IMR-90 (cell line): ENCODE measurements at regions not wholly inside any gene's neighbourhood (a gene's known extent, or its start where the extent isn't known, plus 50 kb on each side); places are given as distances from the start of the nearest gene placed in this dataset.

Experiments
- ATAC-seq: fragments of 200-7000 bp; cut with Tn5 transposase; 2 replicates; pipeline ENCODE4 v1.9.1; 2020; ENCODE audit warnings: low read depth, mild to moderate bottlenecking, moderate library complexity
- BruUV-seq: library from RNA; stranded (reverse); fragments of 400-500 nt; replicated peaks from 2 replicates; lab custom pipeline; 2021; lab: Mats Ljungman, UMichigan
- CTCF ChIA-PET: fragments of 300-600 bp; formaldehyde crosslinking; extraction: SDS; loops from one replicate; lab custom pipeline; 2021; ENCODE audit warnings: antibody characterized with exemption; lab: Yijun Ruan, JAX
- POLR2A ChIA-PET: fragments of 300-600 bp; sonication (Branson Sonifier 250); formaldehyde crosslinking; loops from one replicate; lab custom pipeline; 2022; ENCODE audit warnings: antibody characterized with exemption; ENCODE audit not compliant: unreplicated experiment; lab: Charles Lee
- DNase-seq: peaks from one replicate; pipeline ENCODE4 v3.0.0; 2013
- H2AFZ ChIP-seq: replicated peaks from 2 replicates; pipeline ENCODE3; 2013; ENCODE audit warnings: low read length, mild to moderate bottlenecking; ENCODE audit not compliant: poor library complexity
- H2AK5ac ChIP-seq: 2 replicates; pipeline ENCODE4 v1.6.1; 2013; ENCODE audit warnings: low read depth, low read length, inconsistent platforms
- H2AK9ac ChIP-seq: replicated peaks from 2 replicates; pipeline ENCODE3; 2013; ENCODE audit warnings: mild to moderate bottlenecking, low read depth, low read length, moderate library complexity; ENCODE audit not compliant: poor library complexity
- H2BK120ac ChIP-seq: 2 replicates; pipeline ENCODE4 v1.6.1; 2013; ENCODE audit warnings: low read depth, low read length, inconsistent platforms
- H2BK15ac ChIP-seq: 3 replicates; pipeline ENCODE4 v1.6.1; 2013; ENCODE audit warnings: low read depth, low read length, inconsistent platforms
- H2BK20ac ChIP-seq: 2 replicates; pipeline ENCODE4 v1.6.1; 2013; ENCODE audit warnings: low read depth, mild to moderate bottlenecking, inconsistent platforms, low read length, moderate library complexity
- H2BK5ac ChIP-seq: 2 replicates; pipeline ENCODE4 v1.6.1; 2013; ENCODE audit warnings: mild to moderate bottlenecking, low read depth, low read length, inconsistent platforms; ENCODE audit not compliant: poor library complexity, severe bottlenecking
- H3K14ac ChIP-seq: replicated peaks from 2 replicates; pipeline ENCODE4 v1.6.1; 2013; ENCODE audit warnings: low read depth, low read length, inconsistent platforms
- H3K18ac ChIP-seq: 2 replicates; pipeline ENCODE4 v1.6.1; 2013; ENCODE audit warnings: low read depth, low read length, control low read depth
- H3K23ac ChIP-seq: 2 replicates; pipeline ENCODE4 v1.6.1; 2013; ENCODE audit warnings: low read depth, low read length, inconsistent platforms
- H3K27ac ChIP-seq: 2 replicates; pipeline ENCODE4 v1.5.1; 2013; ENCODE audit warnings: mild to moderate bottlenecking, control low read depth, low read length; ENCODE audit not compliant: insufficient read depth
- H3K27me3 ChIP-seq: 2 replicates; pipeline ENCODE4 v1.6.1; 2013; ENCODE audit warnings: low read length; ENCODE audit not compliant: control insufficient read depth, insufficient read depth
- H3K36me3 ChIP-seq: 2 replicates; pipeline ENCODE4 v1.6.1; 2013; ENCODE audit warnings: low read length, mixed read lengths; ENCODE audit not compliant: control insufficient read depth, insufficient read depth
- H3K4ac ChIP-seq: 2 replicates; pipeline ENCODE4 v1.6.1; 2013; ENCODE audit warnings: low read depth, low read length, inconsistent platforms
- H3K4me1 ChIP-seq: 2 replicates; pipeline ENCODE4 v1.6.1; 2013; ENCODE audit warnings: low read length, mixed read lengths; ENCODE audit not compliant: control insufficient read depth, insufficient read depth
- H3K4me2 ChIP-seq: 2 replicates; pipeline ENCODE4 v1.6.1; 2013; ENCODE audit warnings: low read depth, mild to moderate bottlenecking, control low read depth, low read length, moderate library complexity
- H3K4me3 ChIP-seq: 2 replicates; pipeline ENCODE4 v1.5.1; 2013; ENCODE audit warnings: low read depth, mild to moderate bottlenecking, control low read depth, low read length, moderate library complexity; ENCODE audit not compliant: insufficient read depth
- H3K56ac ChIP-seq: 2 replicates; pipeline ENCODE4 v1.6.1; 2013; ENCODE audit warnings: low read length, inconsistent platforms; ENCODE audit not compliant: insufficient read depth; ENCODE audit errors: extremely low read depth
- H3K79me1 ChIP-seq, 2 experiments: 2 replicates each; pipeline ENCODE4 v1.6.1; 2013; ENCODE audit warnings: low read length in 2 of 2, inconsistent platforms in 1 of 2, low read depth in 1 of 2
- H3K9ac ChIP-seq: 2 replicates; pipeline ENCODE4 v1.6.1; 2013; ENCODE audit warnings: low read depth, low read length, control low read depth
- H3K9me1 ChIP-seq: 2 replicates; pipeline ENCODE4 v1.6.1; 2013; ENCODE audit warnings: low read length, inconsistent platforms; ENCODE audit not compliant: insufficient read depth
- H3K9me3 ChIP-seq: 2 replicates; pipeline ENCODE4 v1.6.1; 2013; ENCODE audit warnings: low read length; ENCODE audit not compliant: control insufficient read depth, insufficient read depth
- H4K20me1 ChIP-seq: 2 replicates; pipeline ENCODE4 v1.6.1; 2013; ENCODE audit warnings: low read length, inconsistent platforms; ENCODE audit not compliant: insufficient read depth
- H4K5ac ChIP-seq: 2 replicates; pipeline ENCODE4 v1.6.1; 2013; ENCODE audit warnings: mild to moderate bottlenecking, low read depth, low read length, control low read depth
- H4K8ac ChIP-seq, 2 experiments: 2 replicates each; pipeline ENCODE4 v1.6.1; 2013; ENCODE audit warnings: low read depth in 2 of 2, low read length in 2 of 2, control low read depth in 1 of 2, inconsistent platforms in 1 of 2
- H4K91ac ChIP-seq: 2 replicates; pipeline ENCODE4 v1.6.1; 2013; ENCODE audit warnings: low read depth, low read length, inconsistent platforms; ENCODE audit not compliant: insufficient read depth
- BHLHE40 ChIP-seq: fragments of 150-350 bp; IDR thresholded peaks from 2 replicates; pipeline ENCODE4 v1.6.1; 2016; ENCODE audit warnings: mild to moderate bottlenecking, low read depth, low read length
- CEBPB ChIP-seq: IDR thresholded peaks from 2 replicates; pipeline ENCODE4 v1.6.1; 2012; ENCODE audit warnings: low read depth, low read length, improper control_type of control experiment
- FOS ChIP-seq: fragments of 150-350 bp; IDR thresholded peaks from 2 replicates; pipeline ENCODE4 v1.6.1; 2016; ENCODE audit warnings: low read depth, low read length
- MAFK ChIP-seq: IDR thresholded peaks from 2 replicates; pipeline ENCODE4 v1.6.1; 2012; ENCODE audit warnings: low read depth, low read length, improper control_type of control experiment
- MAZ ChIP-seq: IDR thresholded peaks from 2 replicates; pipeline ENCODE4 v1.6.1; 2012; ENCODE audit warnings: low read depth, mild to moderate bottlenecking, low read length, improper control_type of control experiment, moderate library complexity, borderline replicate concordance
- MXI1 ChIP-seq: IDR thresholded peaks from 2 replicates; pipeline ENCODE4 v1.6.1; 2012; ENCODE audit warnings: low read depth, mild to moderate bottlenecking, low read length, moderate library complexity, borderline replicate concordance
- NFE2L2 ChIP-seq: fragments of 150-350 bp; IDR thresholded peaks from 2 replicates; pipeline ENCODE4 v1.6.1; 2016; ENCODE audit warnings: low read depth, mild to moderate bottlenecking, low read length
- POLR2A ChIP-seq: IDR thresholded peaks from 2 replicates; pipeline ENCODE4 v1.6.1; 2012; ENCODE audit warnings: mild to moderate bottlenecking, low read depth, low read length
- RAD21 ChIP-seq: IDR thresholded peaks from 2 replicates; pipeline ENCODE4 v1.6.1; 2012; ENCODE audit warnings: low read length, improper control_type of control experiment
- RCOR1 ChIP-seq: IDR thresholded peaks from 2 replicates; pipeline ENCODE4 v1.6.1; 2012; ENCODE audit warnings: mild to moderate bottlenecking, low read length, improper control_type of control experiment; ENCODE audit not compliant: insufficient replicate concordance
- RFX5 ChIP-seq: IDR thresholded peaks from 2 replicates; pipeline ENCODE4 v1.8.0; 2012; ENCODE audit warnings: low read depth, mild to moderate bottlenecking, low read length, moderate library complexity
- SMC3 ChIP-seq: fragments of 150-350 bp; IDR thresholded peaks from 2 replicates; pipeline ENCODE4 v1.6.1; 2016; ENCODE audit warnings: low read depth, mild to moderate bottlenecking, antibody characterized with exemption, low read length, moderate library complexity
- WGBS, 2 experiments: methylation state at CpG; one replicate each; pipeline versions ENCODE4 v1.1.5 to v1.1.7; 2013; ENCODE audit warnings: missing lambda C conversion rate in 2 of 2; ENCODE audit not compliant: insufficient read length in 1 of 2; ENCODE audit errors: extremely low coverage in 2 of 2; 5-methylcytosine and 5-hydroxymethylcytosine counted together
- dilution Hi-C: fragments of 300-500 bp; cut with HindIII; formaldehyde crosslinking; loops from one replicate; pipeline ENCODE4 v1.14.3; 2018; ENCODE audit warnings: low sequenced_read_pairs; ENCODE audit not compliant: unreplicated experiment
- in situ Hi-C: fragments of 300-500 bp; cut with MboI; formaldehyde crosslinking; loops from 3 replicates; pipeline ENCODE4 v1.14.3; 2019; ENCODE audit warnings: low sequenced_read_pairs, inconsistent platforms, mixed read lengths
- intact Hi-C: fragments of 100-400 bp; cut with micrococcal nuclease; formaldehyde crosslinking; loops from 2 replicates; pipeline ENCODE4 v1.10.0; 2022
- TF ChIP-seq, protein P1 (sequence below): fragments of 150-350 bp; IDR thresholded peaks from 2 replicates; pipeline ENCODE4 v1.6.1; 2017; ENCODE audit warnings: mild to moderate bottlenecking, antibody characterized with exemption, low read length, low read depth
- TF ChIP-seq, protein P2 (sequence below): conservative IDR thresholded peaks from 2 replicates; pipeline ENCODE4 v1.5.1; 2012; ENCODE audit warnings: mild to moderate bottlenecking, low read depth, low read length, improper control_type of control experiment

DNA sequence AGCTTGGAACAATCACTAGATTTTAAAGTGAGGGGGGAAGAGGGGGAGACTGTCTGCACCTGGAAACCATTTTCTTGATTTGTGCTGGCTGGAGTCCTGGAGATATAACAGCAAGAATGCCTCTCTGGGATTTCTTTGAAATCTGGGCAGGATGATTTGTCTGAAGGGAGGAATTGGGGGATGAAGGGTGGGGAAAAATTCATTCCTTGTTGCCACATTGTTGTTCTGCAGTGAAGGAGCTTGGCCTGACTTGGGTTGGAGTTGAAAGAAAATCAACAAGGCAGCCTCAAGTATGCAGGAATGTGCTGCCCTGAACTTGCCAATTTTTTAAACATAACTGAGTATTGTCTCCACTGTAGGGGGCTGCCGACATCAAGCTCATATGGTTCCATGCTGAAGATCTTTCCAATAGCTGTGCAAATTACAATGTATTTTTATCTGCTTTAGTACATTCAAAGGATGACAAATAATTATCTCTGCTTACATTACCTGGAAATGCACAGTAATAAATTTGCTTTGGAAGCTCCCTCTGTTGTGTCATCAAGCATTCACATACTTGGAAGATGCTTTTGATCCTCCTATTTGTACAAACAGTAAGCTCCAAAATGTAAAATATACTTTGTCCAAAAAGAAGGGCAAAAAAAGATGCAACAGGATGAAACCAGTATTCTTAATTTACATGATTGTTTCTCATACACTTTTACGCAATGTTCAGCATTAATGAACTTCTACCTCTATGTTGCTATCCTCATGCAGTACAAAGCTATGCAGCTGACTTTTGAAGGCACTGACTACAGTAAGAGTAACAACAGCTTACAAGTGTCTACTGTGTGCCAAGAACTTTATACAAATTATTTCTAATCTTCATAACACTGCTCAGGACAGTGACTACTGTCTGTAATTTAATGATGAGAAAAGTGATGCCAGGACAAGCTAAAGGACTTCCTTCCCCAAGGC lies 627.9 kb upstream of the KLF12 start:
- no peak overlapping the region for H4K8ac ChIP-seq
- H3K14ac ChIP-seq = no peak overlapping the region
- dilution Hi-C loops = no loop called here
- ATAC-seq (peak; percentile 68), DNase-seq (no peak)
- no peak overlapping the region for H3K4ac ChIP-seq
- H2BK20ac ChIP-seq = no peak overlapping the region
- ChIA-PET CTCF (interaction anchor here (1.6 kb wide), 1 partner anchor 13 kb away, joined by 4 read pairs; no protein-coding TSS in a partner anchor), POLR2A (interaction anchor here (0.6 kb wide), 1 partner anchor 219 kb away, joined by 6 read pairs; no protein-coding TSS in a partner anchor)
- no peak overlapping the region for H2BK15ac ChIP-seq
- whole genome bisulfite sequencing, 2 experiments = 70% methylated on average over 2 of the region's 2 CpGs; no CpG with 5 or more reads in 1 of the 2 experiments
- no peak overlapping the region for H4K5ac ChIP-seq
- H4K20me1 ChIP-seq = no peaks in the 10 kb centered on the region
- H3K27ac ChIP-seq = no peak overlapping the region
- H3K4me1 ChIP-seq = no peaks in the 10 kb centered on the region
- no peak overlapping the region for H3K56ac ChIP-seq
- H2AFZ ChIP-seq = no peak overlapping the region
- H3K23ac ChIP-seq = no peak overlapping the region
- H3K18ac ChIP-seq = no peak overlapping the region
- TF ChIP-seq NFE2L2 (no peak), MAZ (no peak), MXI1 (no peak), POLR2A (no peak), BHLHE40 (no peak), FOS (no peak), RCOR1 (no peak), RAD21 (no peak), CEBPB (no peak), RFX5 (no peak), MAFK (no peak), SMC3 (no peak)
- TF ChIP-seq, protein P1, sequence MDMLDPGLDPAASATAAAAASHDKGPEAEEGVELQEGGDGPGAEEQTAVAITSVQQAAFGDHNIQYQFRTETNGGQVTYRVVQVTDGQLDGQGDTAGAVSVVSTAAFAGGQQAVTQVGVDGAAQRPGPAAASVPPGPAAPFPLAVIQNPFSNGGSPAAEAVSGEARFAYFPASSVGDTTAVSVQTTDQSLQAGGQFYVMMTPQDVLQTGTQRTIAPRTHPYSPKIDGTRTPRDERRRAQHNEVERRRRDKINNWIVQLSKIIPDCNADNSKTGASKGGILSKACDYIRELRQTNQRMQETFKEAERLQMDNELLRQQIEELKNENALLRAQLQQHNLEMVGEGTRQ = no peak
- TF ChIP-seq, protein P2, sequence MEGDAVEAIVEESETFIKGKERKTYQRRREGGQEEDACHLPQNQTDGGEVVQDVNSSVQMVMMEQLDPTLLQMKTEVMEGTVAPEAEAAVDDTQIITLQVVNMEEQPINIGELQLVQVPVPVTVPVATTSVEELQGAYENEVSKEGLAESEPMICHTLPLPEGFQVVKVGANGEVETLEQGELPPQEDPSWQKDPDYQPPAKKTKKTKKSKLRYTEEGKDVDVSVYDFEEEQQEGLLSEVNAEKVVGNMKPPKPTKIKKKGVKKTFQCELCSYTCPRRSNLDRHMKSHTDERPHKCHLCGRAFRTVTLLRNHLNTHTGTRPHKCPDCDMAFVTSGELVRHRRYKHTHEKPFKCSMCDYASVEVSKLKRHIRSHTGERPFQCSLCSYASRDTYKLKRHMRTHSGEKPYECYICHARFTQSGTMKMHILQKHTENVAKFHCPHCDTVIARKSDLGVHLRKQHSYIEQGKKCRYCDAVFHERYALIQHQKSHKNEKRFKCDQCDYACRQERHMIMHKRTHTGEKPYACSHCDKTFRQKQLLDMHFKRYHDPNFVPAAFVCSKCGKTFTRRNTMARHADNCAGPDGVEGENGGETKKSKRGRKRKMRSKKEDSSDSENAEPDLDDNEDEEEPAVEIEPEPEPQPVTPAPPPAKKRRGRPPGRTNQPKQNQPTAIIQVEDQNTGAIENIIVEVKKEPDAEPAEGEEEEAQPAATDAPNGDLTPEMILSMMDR = no peak
- no peak overlapping the region for H3K4me2 ChIP-seq
- H3K9me1 ChIP-seq = no peaks in the 10 kb centered on the region
- no peak overlapping the region for H2AK5ac ChIP-seq
- no peaks in the 10 kb centered on the region for H3K36me3 ChIP-seq
- no peak overlapping the region for H2BK120ac ChIP-seq
- intact Hi-C loops = no loop called here
- no peaks in the 10 kb centered on the region for H3K9me3 ChIP-seq
- H3K9ac ChIP-seq = no peak overlapping the region
- no peak overlapping the region for H3K4me3 ChIP-seq
- BruUV-seq = no TSS peak
- in situ Hi-C loops = no loop called here
- H4K91ac ChIP-seq = no peak overlapping the region
- no peak overlapping the region for H2BK5ac ChIP-seq
- no peak overlapping the region for H2AK9ac ChIP-seq
- no peaks in the 10 kb centered on the region; the same call in 1 of the 2 replicates for H3K27me3 ChIP-seq
- no peaks in the 10 kb centered on the region for H3K79me1 ChIP-seq
